Skeletal muscle tissue (tissue), 3 donors: ENCODE measurements at regions not wholly inside any gene's neighbourhood (a gene's known extent, or its start where the extent isn't known, plus 50 kb on each side); places are given as distances from the start of the nearest gene placed in this dataset.
A peak's percentile ranks its signal among the peaks of the same experiment; 100 is the strongest.
"Not testable (repeated sequence)": the region's sequence is repeated elsewhere in the genome, so short reads cannot be mapped to it uniquely, and the experiment has no call there.

ENCODE experiments used
- H3K27ac ChIP-seq: one replicate; pipeline ENCODE4 v1.7.0; 2013; ENCODE audit warnings: mild to moderate bottlenecking, low read depth, low read length, inconsistent platforms
- H3K27me3 ChIP-seq, 3 donors: one replicate each; pipeline ENCODE4 v1.7.0; 2013; ENCODE audit warnings: low read length in 3 of 3; ENCODE audit not compliant: control insufficient read depth in 3 of 3, insufficient read depth in 3 of 3
- H3K36me3 ChIP-seq, 3 donors: one replicate each; pipeline ENCODE4 v1.7.0; 2013; ENCODE audit warnings: low read length in 3 of 3; ENCODE audit not compliant: control insufficient read depth in 3 of 3, insufficient read depth in 3 of 3
- H3K4me1 ChIP-seq, 3 donors: one replicate each; pipeline ENCODE4 v1.7.0; 2013; ENCODE audit warnings: low read length in 3 of 3, mild to moderate bottlenecking in 3 of 3; ENCODE audit not compliant: control insufficient read depth in 3 of 3, insufficient read depth in 3 of 3
- H3K4me3 ChIP-seq, 3 donors: one replicate each; pipeline ENCODE4 v1.7.0; 2013; ENCODE audit warnings: low read length in 3 of 3
- H3K9ac ChIP-seq, 3 donors: one replicate each; pipeline ENCODE4 v1.7.0; 2013; ENCODE audit warnings: low read length in 3 of 3, mild to moderate bottlenecking in 3 of 3, moderate library complexity in 2 of 3, low read depth in 1 of 3
- H3K9me3 ChIP-seq, 3 donors: one replicate each; pipeline ENCODE4 v1.7.0; 2013; ENCODE audit warnings: low read length in 3 of 3; ENCODE audit not compliant: control insufficient read depth in 3 of 3
- donor health status: Osteomylitis.

DNA sequence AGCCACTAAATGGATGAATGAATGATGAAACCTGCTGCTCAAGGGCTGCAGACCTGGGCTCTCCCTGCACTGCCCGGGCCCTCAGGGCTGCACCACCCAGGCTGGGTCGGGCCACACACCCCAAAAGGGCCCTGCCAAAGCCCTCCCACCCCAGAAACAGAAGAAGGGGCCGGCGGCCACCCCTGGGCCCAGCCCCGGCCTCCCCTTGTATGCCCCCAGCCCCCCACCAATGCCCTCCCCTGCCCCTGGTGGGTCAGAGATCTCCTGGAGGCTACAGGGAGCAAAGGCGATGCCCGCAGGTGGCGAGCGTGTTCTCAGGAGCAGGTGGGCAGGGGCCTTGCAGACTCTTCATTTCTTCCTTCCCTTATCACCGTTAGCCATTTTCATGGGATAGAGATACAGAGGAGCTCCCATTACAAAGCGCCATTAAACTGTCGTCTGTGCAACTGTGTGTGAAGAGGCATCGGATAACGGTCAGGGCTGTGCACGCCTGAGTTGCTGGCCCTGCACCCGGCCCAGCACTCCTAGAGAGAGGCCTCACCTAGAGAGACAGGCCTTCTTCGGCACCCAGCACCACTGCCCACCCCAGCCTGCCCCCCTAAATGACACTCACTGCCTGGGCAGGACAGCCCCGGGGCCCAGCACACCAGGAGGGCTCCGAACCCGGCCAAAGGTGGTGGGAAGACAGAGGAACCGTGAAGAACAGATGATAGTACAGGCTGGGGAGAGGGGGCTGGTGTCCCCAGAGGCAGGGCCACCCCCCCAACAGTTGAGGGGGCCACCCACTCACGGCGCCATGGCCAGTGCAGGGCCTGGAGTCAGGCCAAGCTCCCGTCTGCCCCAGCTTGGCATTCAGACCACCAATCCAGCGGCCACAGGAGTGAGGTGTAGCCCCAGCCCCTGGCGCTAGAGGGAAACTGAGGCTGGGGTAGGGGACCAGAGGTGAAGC lies 133.7 kb downstream of the FAM53A start:
- Histone ChIP-seq H3K4me3 (no peak overlapping the region), H3K36me3 (no peaks in the 10 kb centered on the region), H3K27me3 (peaks cover 19 to 47% (median 22%) of the 10 kb centered on the region in 3 donors), H3K4me1 (peaks cover 0 to 9% (median 5%) of the 10 kb centered on the region in 3 donors), H3K27ac (no peak overlapping the region), H3K9me3 (no peaks in the 10 kb centered on the region), H3K9ac (no peak overlapping the region)

DNA sequence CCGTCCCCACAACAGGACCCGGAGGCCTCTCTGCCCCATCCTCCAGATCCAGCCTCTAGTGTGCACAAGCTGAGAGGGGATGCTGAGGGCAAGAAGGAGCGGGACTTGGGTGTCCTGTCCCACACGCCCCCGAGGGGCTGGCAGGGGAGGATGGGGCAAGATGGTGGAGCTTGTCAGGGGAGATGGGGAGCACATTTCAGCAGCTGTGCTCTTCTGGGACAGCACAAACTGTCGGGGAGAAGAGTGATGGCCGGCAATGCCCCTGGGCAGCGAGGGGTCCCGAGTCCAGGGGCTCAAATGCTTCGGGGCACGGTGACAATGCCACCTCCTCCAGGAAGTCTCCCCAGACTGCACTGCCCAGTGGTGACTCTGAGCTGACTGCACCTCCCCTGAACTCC lies 134.5 kb downstream of the FAM53A start:
- H3K9ac ChIP-seq: no peak overlapping the region
- peaks cover 0 to 9% (median 8%) of the 10 kb centered on the region in 3 donors for H3K4me1 ChIP-seq
- H3K27ac ChIP-seq: no peak overlapping the region
- H3K36me3 ChIP-seq: no peaks in the 10 kb centered on the region
- no peak overlapping the region for H3K4me3 ChIP-seq
- H3K27me3 ChIP-seq: peaks cover 13 to 40% (median 20%) of the 10 kb centered on the region in 3 donors
- H3K9me3 ChIP-seq: no peaks in the 10 kb centered on the region

DNA sequence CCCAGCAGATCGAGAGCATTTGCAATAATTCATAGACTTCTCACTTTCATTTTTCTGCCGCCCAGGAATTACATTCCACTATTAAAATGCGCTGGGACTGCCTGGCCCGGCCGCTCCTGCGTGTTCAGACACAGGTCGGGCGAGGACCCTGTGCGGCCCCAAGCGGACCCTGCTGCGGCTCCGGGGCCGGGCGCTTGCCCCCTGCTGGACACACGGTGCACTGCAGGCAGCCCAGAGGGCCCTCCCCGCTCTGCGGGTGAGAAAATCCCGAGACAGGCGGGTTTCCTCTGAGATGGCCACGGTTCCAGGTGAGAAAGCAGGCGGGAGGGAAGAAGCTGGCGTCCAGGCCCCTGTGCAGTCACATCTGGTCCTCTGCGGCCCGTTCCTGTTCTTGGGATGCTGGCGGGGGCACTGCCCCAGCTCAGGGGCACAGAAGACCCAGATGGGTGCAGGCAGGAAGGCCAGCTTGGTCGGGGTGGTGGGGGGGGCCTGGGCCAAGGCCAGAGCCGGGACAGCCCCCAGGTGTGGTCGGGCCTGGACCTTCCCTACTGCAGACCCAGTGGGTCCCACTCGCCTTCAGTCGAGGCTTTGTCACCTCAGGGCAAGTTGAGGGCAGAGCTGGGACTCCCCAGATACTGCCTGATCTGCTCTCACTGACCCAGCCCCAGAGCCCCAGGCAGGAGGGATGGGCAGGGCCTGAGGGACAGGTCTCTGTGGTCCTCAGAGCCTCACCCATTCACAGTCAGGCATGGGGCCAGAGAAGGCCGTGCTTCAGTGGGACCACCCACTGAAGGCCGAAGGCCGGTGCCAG lies 135.1 kb downstream of the FAM53A start:
- Histone ChIP-seq H3K27me3 (peaks cover 13 to 38% (median 20%) of the 10 kb centered on the region in 3 donors), H3K9ac (peak overlapping the region in 1 of 3 donors; percentile 16), H3K4me3 (peak overlapping the region in 2 of 3 donors; percentile 48 to 56)
- not testable (repeated sequence) for H3K27ac ChIP-seq, H3K9me3 ChIP-seq, H3K4me1 ChIP-seq, H3K36me3 ChIP-seq

DNA sequence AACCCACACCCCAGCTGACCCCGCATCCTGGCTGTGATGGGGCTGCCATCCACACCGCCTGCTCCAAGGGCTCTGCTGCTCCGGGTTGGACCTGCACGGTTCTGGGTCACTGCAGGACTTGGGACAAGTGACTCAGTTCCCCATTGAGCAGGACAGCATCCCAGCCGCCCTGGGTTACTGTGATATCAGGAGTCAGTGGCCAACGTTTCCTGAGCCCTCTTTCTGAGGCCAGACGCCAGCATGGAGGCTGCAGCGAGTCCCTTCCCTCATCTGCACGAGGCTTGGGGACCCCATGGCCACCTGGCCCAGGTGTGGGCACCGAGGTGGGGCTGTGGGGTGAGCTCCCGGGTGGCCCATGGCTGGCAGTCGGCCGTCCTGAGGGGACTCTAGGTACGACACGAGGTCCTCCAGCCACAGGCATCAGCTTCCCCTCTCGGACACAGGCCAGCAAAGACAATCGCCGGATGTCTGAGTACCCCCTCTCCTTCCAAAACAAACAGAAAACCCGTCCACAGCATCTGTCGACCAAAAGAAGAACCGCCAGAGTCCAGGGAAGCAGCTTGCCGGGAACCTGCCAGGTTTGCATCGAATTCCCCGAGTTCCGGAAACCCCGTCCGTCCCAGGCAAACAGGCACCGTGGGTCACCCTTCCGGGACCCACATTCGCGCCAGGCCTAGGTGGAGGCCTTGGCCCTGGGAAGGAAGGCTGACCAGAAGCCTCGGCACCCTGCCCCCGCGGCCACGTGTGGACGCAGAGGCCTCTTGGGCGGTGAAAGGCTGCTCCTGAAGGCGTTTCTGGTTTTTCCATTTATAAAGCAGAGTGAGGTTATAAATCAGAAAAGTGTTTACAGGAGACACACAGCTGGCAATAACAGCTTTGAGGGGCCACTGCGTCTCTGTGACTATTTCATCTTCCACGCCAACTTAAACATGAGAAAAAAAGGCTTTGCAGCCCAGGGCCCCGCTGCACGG lies 136.0 kb downstream of the FAM53A start:
- Histone ChIP-seq H3K27me3 (peaks cover 13 to 31% (median 19%) of the 10 kb centered on the region in 3 donors), H3K9ac (peak overlapping the region in 2 of 3 donors; percentile 10 to 16), H3K27ac (peak overlapping the region; percentile 40), H3K4me1 (peaks cover 0 to 9% (median 8%) of the 10 kb centered on the region in 3 donors), H3K36me3 (no peaks in the 10 kb centered on the region), H3K4me3 (peak overlapping the region in 2 of 3 donors; percentile 48 to 56), H3K9me3 (no peaks in the 10 kb centered on the region)

DNA sequence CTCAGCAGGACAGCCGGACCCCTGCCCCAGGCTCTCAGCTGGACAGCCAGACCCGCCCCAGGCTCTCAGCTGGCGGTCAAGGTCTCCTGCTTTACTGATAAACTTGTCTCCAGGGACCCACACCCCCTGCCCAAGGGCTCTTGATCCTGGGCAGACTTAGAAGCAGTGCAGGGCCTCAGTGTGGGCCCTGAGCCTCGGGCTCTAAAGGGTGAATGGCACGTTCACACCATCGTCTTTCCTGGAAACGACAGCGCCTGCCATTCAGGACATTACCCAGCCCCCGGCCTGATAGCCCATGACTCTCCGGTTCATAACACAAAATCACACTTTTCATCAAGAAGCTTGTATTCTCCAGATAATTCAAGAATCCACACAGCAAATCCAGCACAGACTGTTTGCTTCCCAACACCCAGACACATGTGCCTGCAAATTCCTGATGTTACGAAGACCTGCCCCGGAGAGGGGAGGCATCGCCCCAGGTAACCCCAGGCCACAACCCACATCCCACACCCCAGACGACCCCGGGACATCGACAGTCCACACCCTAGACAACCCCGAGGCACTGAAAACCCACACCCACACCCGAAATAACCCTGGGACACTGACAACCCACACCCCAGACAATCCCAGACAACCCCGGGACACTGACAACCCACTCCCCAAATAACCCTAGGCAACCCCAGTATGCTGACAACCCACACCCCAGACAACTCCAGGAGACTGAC lies 136.8 kb downstream of the FAM53A start:
- Histone ChIP-seq H3K27ac (peak overlapping the region; percentile 40), H3K27me3 (peaks cover 13 to 26% (median 20%) of the 10 kb centered on the region in 3 donors), H3K9me3 (no peaks in the 10 kb centered on the region), H3K9ac (peak overlapping the region in 1 of 3 donors; percentile 16), H3K4me1 (peaks cover 0 to 9% (median 8%) of the 10 kb centered on the region in 3 donors), H3K36me3 (no peaks in the 10 kb centered on the region), H3K4me3 (peak overlapping the region in 1 of 3 donors; percentile 10)

DNA sequence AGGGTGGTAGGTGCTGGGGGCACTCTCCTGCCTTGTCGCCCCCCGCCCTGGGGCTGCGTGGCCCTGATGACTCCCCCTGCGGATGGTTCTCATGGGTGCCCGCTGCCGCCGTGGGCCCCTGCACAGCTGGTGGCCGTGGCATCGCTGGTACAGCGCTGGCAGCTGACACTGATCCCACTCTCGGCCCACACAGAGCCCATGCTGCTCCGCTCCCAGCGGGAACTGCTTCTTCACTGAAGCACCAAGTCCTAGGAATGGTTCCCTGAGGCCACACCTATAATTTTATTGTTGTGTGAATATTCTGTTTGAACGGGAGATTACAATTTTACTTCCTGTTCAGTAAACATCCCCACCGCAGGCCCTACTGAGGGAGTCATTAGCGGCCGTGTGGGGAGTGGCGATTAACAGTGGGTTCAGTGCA lies 138.6 kb upstream of the NKX1-1 start:
- Histone ChIP-seq H3K36me3 (no peaks in the 10 kb centered on the region), H3K9ac (peak overlapping the region in 2 of 3 donors; percentile 16 to 33), H3K27me3 (peaks cover 11 to 25% (median 24%) of the 10 kb centered on the region in 3 donors), H3K4me3 (no peak overlapping the region), H3K27ac (no peak overlapping the region), H3K4me1 (peaks cover 0 to 9% (median 8%) of the 10 kb centered on the region in 3 donors), H3K9me3 (no peaks in the 10 kb centered on the region)

DNA sequence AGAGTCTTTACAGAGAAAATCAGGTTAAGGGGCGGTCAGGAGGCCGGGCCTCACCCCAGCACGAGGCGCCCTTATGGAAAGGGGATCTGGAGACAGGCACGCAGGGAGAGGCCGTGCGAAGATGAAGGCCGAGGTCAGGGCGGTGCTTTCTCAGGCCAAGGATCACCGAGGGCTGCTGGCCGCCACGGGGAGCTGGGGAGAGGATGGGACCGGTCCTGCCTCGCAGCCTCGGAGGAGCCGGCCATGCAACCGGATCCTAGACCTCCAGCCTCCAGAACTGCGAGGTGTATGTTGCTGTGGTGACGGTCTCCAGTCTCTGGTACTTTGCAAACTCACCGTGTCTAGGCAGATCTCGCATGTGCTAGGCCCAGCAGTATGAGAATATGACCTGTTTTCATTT lies 138.2 kb upstream of the NKX1-1 start:
- H3K36me3 ChIP-seq, H3K4me3 ChIP-seq, H3K4me1 ChIP-seq, H3K27ac ChIP-seq, H3K9me3 ChIP-seq: not testable (repeated sequence)
- Histone ChIP-seq H3K9ac (peak overlapping the region in 2 of 3 donors; percentile 16 to 33), H3K27me3 (peaks cover 7 to 24% (median 23%) of the 10 kb centered on the region in 3 donors)

DNA sequence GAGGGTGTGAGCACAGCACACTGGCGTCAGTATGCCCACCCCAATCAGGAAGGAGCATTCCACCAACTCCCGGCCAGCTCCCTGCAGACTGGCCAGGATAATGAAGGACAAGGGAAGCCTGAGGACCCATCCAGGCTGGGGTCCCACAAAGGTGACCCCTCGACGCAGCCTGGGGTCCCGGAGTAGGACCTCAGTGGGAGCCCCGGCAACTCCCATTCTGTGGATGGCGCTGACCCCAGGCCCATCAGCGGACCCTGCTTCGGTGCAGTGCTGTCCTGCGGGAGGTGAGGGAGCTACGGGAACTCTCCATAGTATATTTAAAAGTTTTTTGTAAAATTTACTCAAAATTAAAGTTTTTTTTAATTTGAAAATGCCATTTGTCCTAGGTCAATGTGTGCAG lies 137.7 kb upstream of the NKX1-1 start:
- no peaks in the 10 kb centered on the region for H3K36me3 ChIP-seq
- no peak overlapping the region for H3K9ac ChIP-seq
- H3K9me3 ChIP-seq: no peaks in the 10 kb centered on the region
- H3K27ac ChIP-seq: no peak overlapping the region
- peaks cover 8 to 24% (median 20%) of the 10 kb centered on the region in 3 donors for H3K27me3 ChIP-seq
- H3K4me1 ChIP-seq: peaks cover 0 to 7% (median 3%) of the 10 kb centered on the region in 3 donors
- H3K4me3 ChIP-seq: no peak overlapping the region
